ENCODE measurements at regions not wholly inside any gene's neighbourhood (a gene's known extent, or its start where the extent isn't known, plus 50 kb on each side); places are given as distances from the start of the nearest gene placed in this dataset.
"Not testable (repeated sequence)": the region's sequence is repeated elsewhere in the genome, so short reads cannot be mapped to it uniquely, and the experiment has no call there.

GRCh38 chr9:81363916-81364480, 325.3 kb downstream of the TLE1 start:
- no peak for DNase-seq (ENCODE audit: low read depth in 4 of 4, low spot score in 1 of 4)

DNA sequence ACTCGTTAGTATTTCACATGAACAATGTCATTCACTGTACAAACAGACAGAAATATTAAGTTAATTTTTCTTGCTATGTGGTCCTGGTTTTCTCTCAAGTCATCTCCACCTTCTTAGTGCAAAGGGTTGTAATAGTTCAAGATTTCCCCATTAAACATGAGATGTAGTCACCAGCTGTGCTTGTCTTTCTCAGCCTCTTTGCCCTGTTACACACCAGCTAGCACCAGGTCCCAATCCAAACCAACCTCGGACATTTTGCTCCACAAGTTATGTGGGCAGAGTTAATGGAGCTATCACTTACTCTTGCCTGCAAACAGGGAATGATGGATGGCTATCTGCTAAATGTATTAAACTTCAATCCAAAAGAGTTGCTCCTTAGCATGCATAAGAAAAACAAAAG, 328.1 kb downstream of the TLE1 start:
- DNase-seq (ENCODE audit: low read depth in 4 of 4, low spot score in 1 of 4): no peak

DNA sequence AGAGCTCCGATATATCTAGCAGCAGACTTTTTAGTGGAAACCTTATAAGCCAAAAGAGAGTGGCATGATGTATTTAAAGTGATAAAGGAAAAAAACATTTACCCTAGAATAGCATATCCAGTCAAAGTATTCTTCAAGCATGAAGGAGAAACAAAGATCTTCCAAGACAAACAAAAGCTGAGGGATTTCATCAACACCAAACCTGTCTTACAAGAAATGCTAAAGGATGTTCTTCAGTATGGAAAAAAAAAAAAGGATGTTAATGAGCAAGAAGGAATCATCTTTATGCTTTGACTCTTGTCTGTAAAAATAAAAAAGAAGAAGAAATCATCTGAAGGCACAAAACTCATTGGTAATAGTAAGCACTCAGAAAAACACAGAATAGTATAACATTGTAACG, 338.2 kb downstream of the TLE1 start:
- no peak for DNase-seq (ENCODE audit: low read depth in 4 of 4, low spot score in 1 of 4)

- no peak for DNase-seq (ENCODE audit: low read depth in 4 of 4, low spot score in 1 of 4)
These were observed 345.0 kb downstream of the TLE1 start for GRCh38 chr9:81344366-81344765.

- DNase-seq (ENCODE audit: low read depth in 4 of 4, low spot score in 1 of 4): no peak
These were observed 353.4 kb downstream of the TLE1 start for GRCh38 chr9:81335879-81336421.

DNA sequence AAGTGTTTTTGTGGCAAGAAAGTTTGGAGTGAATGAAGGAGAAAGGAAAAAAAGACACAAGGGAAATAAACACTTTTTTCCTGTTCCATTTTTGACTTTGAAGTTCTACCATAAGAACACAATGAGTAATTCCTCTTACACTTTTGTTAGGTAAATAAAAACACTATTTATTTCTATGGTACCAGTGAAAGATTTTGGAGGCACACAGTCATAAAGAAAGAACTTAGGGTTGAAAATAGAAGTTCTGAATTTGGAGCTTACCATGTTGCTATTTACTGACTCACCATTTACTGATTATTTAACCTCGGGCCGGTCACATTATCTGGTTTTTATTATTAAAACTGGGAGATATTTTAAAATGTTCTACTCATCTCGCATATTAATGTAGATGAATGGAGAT, 367.8 kb downstream of the TLE1 start:
- no peak for DNase-seq (ENCODE audit: low read depth in 4 of 4, low spot score in 1 of 4)

GRCh38 chr9:81320909-81321482, 368.4 kb downstream of the TLE1 start:
- DNase-seq (ENCODE audit: low read depth in 4 of 4, low spot score in 1 of 4): no peak

GRCh38 chr9:81318571-81318970, 370.8 kb downstream of the TLE1 start:
- no peak for DNase-seq (ENCODE audit: low read depth in 4 of 4, low spot score in 1 of 4)

GRCh38 chr9:81317939-81318338, 371.4 kb downstream of the TLE1 start:
- no peak for DNase-seq (ENCODE audit: low read depth in 4 of 4, low spot score in 1 of 4)

DNA sequence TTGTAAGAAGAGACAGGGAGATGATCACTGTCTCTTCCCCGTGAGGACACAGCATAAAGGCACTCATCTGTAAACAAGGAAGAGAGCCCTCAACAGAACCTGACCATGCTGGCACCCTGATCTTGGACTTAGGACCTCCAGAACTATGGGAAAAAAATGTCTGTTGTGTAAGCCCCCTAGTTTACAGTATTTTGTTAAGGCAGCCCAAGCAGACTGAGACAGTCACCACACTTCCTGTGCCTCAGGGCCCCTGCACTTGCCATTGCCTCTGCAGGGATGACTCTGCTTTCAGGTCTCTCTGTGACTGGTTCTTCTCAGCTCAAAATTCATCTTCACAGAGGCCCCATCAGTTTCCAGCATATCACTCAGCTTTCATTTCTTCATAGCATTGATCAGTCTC, 372.1 kb downstream of the TLE1 start:
- no peak for DNase-seq (ENCODE audit: low read depth in 4 of 4, low spot score in 1 of 4)

- DNase-seq (ENCODE audit: low read depth in 4 of 4, low spot score in 1 of 4): no peak
These were observed 374.9 kb downstream of the TLE1 start for GRCh38 chr9:81314490-81314889.

- no peak for DNase-seq (ENCODE audit: low read depth in 4 of 4, low spot score in 1 of 4)
These were observed 375.5 kb downstream of the TLE1 start for GRCh38 chr9:81313877-81314276.

GRCh38 chr9:81312346-81312745, 377.0 kb downstream of the TLE1 start:
- DNase-seq (ENCODE audit: low read depth in 4 of 4, low spot score in 1 of 4): no peak

DNA sequence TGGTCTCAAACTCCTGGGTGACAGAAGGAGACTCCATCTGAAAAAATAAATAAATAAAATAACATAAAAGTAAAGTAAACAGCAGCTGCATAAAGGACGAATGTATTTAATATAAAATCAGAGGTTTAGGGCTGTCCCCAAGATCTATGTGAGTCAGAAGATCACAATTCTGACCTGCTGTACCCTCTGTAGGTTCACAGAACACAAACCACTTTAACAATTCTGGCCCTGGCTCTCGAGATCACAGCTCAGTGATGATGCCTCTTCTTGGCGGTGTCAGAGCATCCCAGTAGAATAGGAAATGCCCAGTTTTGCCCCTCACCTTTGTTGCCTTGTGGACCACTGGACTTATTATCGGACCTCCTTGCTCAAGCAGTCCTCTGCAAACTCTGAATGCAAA, 380.9 kb downstream of the TLE1 start:
- DNase-seq (ENCODE audit: low read depth in 4 of 4, low spot score in 1 of 4): no peak

GRCh38 chr9:81307791-81308190, 381.6 kb downstream of the TLE1 start:
- DNase-seq (ENCODE audit: low read depth in 4 of 4, low spot score in 1 of 4): not testable (repeated sequence)

GRCh38 chr9:81305561-81306182, 383.7 kb downstream of the TLE1 start:
- DNase-seq (ENCODE audit: low read depth in 4 of 4, low spot score in 1 of 4): no peak

DNA sequence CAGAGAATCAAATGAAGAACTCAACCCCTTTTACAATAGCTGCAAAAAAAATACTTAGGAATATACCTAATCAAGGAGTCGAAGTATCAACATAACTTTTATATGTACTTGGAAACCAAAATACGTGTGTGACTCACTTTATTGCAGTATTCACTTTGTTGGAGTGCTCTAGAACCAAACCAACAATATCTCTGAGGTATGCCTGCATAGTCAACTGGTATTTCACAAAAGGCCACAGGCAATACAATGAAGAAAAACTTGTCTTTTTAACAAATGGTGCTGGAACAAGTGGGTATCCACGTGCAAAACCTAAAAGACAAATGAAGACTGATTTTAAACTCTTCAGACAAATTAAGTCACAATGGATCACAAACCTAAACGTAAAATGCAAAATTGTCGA, 385.7 kb downstream of the TLE1 start:
- no peak for DNase-seq (ENCODE audit: low read depth in 4 of 4, low spot score in 1 of 4)

GRCh38 chr9:81293651-81294050, 395.7 kb downstream of the TLE1 start:
- DNase-seq (ENCODE audit: low read depth in 4 of 4, low spot score in 1 of 4): no peak

DNA sequence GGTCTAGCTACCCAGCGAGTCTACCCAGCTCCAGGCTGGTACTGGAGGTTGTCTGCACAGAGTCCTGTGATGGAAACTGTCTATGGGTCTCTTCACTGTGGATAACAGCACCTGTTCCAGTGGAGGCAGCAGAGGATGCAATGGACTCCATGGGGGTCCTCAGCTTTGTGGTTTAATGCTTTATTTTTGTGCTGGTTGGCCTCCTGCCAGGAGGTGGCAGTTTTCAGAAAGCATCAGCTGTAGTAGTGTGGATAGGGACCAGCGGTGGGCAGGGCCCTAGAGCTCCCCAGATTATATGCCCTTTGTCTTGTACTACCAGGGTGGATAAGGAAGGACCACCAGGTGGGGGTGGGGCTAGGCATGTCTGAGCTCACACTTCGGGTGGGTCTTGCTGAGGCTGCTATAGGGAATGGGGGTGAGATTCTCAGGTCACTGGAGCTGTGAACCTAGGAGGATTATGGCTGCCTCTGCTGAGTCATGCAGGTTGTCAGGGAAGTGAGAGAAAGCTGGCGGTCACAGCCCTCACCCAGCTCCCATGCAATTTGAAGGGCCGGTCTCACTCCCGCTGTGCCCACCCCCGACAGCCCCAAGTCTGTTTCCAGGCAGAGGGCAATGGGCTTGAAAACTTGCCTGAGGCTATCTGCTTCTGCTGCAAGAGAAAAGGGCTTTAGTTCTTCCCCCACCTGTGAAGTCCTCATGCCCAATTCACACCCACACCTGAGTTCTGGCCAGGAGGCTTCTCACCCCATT, 397.1 kb downstream of the TLE1 start:
- DNase-seq (ENCODE audit: low read depth in 4 of 4, low spot score in 1 of 4): no peak

DNA sequence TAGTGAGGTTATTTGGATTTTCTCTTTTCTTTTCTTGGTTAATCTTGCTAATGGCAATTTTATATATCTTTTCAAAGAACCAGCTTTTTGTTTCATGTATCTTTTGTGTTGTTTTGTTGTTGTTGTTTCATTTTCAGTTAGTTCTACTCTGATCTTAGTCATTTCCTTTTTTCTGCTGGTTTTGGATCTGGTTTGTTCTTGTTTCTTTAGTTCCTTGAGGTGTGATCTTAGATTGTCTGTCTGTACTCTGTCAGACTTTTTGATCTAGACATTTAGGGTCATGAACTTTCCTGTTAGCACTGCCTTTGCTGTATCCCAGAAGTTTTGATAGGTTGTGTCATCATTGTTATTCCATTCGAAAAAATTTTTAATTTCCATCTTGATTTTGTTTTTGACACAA, 399.7 kb downstream of the TLE1 start:
- no peak for DNase-seq (ENCODE audit: low read depth in 4 of 4, low spot score in 1 of 4)

DNA sequence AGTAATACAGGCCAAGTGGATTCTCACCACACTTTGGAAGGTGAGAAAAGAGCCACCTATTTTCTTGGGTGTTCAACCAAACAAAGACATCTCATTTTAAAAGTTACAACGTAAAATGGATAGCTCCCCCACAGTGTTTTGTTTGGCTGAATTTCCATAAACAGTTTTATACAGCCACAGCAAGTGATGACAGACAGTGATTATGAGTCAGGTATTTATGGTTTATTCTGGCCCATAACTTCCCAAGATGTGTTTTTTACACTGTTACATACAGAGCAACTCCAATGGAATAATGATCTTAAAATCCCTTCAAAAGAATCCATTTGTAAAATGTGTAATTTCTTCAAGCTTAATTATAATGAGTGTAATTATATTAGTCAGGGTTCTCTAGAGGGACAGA, 421.3 kb downstream of the TLE1 start:
- no peak for DNase-seq (ENCODE audit: low read depth in 4 of 4, low spot score in 1 of 4)

DNA sequence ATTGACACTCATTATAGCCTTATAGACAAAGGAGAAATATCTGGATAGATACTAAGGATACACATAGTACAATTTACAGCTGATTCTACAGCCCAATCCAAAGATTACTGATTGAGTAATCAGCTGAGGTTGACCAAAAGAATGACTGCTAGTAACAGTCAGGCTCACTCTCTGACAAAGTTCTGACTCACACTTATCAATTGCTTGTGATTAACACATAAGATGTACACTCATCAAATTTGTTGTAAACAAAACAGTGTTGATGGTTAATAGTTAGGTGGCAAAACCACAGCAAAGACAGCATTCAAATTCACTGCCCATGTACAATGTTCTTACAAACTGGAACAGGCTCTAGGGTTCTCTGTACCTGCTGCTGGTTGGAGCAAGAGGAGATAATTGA, 422.7 kb downstream of the TLE1 start:
- DNase-seq (ENCODE audit: low read depth in 4 of 4, low spot score in 1 of 4): no peak
